ENCODE measurements at regions not wholly inside any gene's neighbourhood (a gene's known extent, or its start where the extent isn't known, plus 50 kb on each side); places are given as distances from the start of the nearest gene placed in this dataset.

- TF ChIP-seq CTCF (IDR thresholded peaks at IDR 0.05 in 4 of 5, conservative IDR thresholded peaks at IDR 0.05 in 1 of 5) = no peak
- no peak for TF ChIP-seq POLR2A (IDR thresholded peaks at IDR 0.05)
Measured at GRCh38 chr4:100843910-100844309, 326.1 kb upstream of the EMCN start.

All from gastrocnemius medialis (tissue), 4 donors.